ENCODE measurements at regions not wholly inside any gene's neighbourhood (a gene's known extent, or its start where the extent isn't known, plus 50 kb on each side); places are given as distances from the start of the nearest gene placed in this dataset.

DNA sequence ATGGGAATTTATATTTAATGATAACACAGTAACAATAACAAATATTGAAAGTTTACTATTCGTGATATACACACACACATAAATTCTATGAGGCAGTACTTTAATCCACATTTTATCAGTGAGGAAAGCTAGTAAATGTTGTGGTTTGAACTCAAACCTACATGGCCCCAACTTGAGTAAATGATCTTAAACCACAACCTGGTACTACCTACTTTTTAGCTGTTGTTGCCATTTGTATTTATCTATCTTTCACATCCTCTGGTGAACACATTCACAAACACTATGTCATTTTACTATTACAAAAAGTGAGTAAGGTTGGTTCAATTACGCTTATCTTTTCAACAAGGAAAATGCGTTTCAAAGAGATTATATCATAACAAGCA lies 186.1 kb downstream of the SMC2 start:
- Histone ChIP-seq H3K4me3 (no peak overlapping the region), H3K9me3 (ENCODE audit: low read depth) (no peaks in the 10 kb centered on the region), H2AFZ (replicated peaks) (no peak overlapping the region), H3K27me3 (no peaks in the 10 kb centered on the region), H3K9ac (no peak overlapping the region), H3K4me2 (no peak overlapping the region), H3F3A (ENCODE audit: low read depth) (no peaks in the 10 kb centered on the region), H3K4me1 (no peaks in the 10 kb centered on the region), H3K27ac (no peak overlapping the region), H3K36me3 (no peaks in the 10 kb centered on the region), H3K79me2 (ENCODE audit: low read depth) (no peaks in the 10 kb centered on the region), H4K20me1 (ENCODE audit: low read depth) (no peaks in the 10 kb centered on the region)
- Mint-ChIP-seq H3K27ac (no peak overlapping the region), H3K9me3 (no peaks in the 10 kb centered on the region), H3K4me3 (no peak overlapping the region), H3K27me3 (ENCODE audit: insufficient read depth, low read depth) (no peaks in the 10 kb centered on the region), H3K36me3 (no peaks in the 10 kb centered on the region), H3K4me1 (no peaks in the 10 kb centered on the region)
- TF ChIP-seq, protein P1, sequence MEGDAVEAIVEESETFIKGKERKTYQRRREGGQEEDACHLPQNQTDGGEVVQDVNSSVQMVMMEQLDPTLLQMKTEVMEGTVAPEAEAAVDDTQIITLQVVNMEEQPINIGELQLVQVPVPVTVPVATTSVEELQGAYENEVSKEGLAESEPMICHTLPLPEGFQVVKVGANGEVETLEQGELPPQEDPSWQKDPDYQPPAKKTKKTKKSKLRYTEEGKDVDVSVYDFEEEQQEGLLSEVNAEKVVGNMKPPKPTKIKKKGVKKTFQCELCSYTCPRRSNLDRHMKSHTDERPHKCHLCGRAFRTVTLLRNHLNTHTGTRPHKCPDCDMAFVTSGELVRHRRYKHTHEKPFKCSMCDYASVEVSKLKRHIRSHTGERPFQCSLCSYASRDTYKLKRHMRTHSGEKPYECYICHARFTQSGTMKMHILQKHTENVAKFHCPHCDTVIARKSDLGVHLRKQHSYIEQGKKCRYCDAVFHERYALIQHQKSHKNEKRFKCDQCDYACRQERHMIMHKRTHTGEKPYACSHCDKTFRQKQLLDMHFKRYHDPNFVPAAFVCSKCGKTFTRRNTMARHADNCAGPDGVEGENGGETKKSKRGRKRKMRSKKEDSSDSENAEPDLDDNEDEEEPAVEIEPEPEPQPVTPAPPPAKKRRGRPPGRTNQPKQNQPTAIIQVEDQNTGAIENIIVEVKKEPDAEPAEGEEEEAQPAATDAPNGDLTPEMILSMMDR (IDR thresholded peaks at IDR 0.05), result no peak
- TF ChIP-seq EZH2 (IDR thresholded peaks at IDR 0.05) (no peak), EZH2phosphoT487 (IDR thresholded peaks at IDR 0.05) (no peak)
- DNase-seq (ENCODE audit: low spot score), result no peak

DNA sequence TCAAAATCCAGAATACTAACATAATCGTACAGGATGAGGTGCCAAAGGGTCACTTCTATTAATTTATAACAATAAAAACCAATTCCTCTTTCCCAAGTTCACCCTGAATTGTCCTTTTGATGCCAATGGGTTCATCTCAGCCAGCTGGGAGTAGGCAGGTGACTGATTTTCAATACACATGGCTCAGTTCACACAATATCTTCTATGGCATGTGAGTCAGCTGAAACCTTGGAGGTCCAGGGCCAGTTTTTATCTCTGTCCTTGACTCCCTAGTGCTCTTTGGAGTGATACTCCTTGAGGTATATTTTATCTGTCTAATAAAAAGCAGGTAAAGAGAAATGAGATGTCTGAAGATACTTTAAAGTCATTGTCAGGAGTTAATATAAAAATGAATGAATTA lies 186.6 kb downstream of the SMC2 start:
- H2AFZ ChIP-seq (replicated peaks), result no peak overlapping the region
- H3K27me3 ChIP-seq, result no peaks in the 10 kb centered on the region
- Mint-ChIP-seq H3K36me3 (no peaks in the 10 kb centered on the region), H3K4me1 (no peaks in the 10 kb centered on the region), H3K4me3 (no peak overlapping the region), H3K9me3 (no peaks in the 10 kb centered on the region), H3K27me3 (ENCODE audit: insufficient read depth, low read depth) (no peaks in the 10 kb centered on the region), H3K27ac (no peak overlapping the region)
- H3K9ac ChIP-seq, result no peak overlapping the region
- H4K20me1 ChIP-seq (ENCODE audit: low read depth), result no peaks in the 10 kb centered on the region
- no peak for DNase-seq (ENCODE audit: low spot score)
- no peaks in the 10 kb centered on the region for H3K9me3 ChIP-seq (ENCODE audit: low read depth)
- H3K79me2 ChIP-seq (ENCODE audit: low read depth), result no peaks in the 10 kb centered on the region
- no peaks in the 10 kb centered on the region for H3F3A ChIP-seq (ENCODE audit: low read depth)
- H3K27ac ChIP-seq, result no peak overlapping the region
- no peaks in the 10 kb centered on the region for H3K36me3 ChIP-seq
- H3K4me2 ChIP-seq, result no peak overlapping the region
- TF ChIP-seq, protein P1 (IDR thresholded peaks at IDR 0.05), result no peak
- TF ChIP-seq EZH2 (IDR thresholded peaks at IDR 0.05) (no peak), EZH2phosphoT487 (IDR thresholded peaks at IDR 0.05) (no peak)
- H3K4me1 ChIP-seq, result no peaks in the 10 kb centered on the region
- no peak overlapping the region for H3K4me3 ChIP-seq

DNA sequence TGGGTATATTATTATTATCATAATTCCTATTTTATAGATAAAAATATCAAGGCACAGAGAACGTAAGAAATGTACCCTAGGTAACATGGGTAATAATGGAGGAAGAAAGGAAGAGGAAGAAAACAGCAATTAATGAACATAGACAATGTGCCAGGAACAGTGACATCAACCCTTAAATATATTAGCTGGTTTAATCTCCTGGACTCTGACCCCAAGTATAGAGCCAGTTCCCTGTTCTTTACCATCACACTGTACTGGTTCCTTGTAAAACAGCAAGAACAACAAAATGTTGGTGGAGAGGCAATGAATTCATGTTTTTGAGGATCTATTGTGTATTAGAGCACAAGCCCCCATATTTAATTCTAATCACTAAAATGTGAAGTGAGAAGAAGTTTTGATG lies 192.1 kb downstream of the SMC2 start:
- peaks cover 2% of the 10 kb centered on the region for H3K27me3 Mint-ChIP-seq (ENCODE audit: insufficient read depth, low read depth)
- TF ChIP-seq EZH2 (IDR thresholded peaks at IDR 0.05), result no peak
- TF ChIP-seq, protein P1 (IDR thresholded peaks at IDR 0.05), result no peak
- no peak for TF ChIP-seq EZH2phosphoT487 (IDR thresholded peaks at IDR 0.05)
- no peaks in the 10 kb centered on the region for H3K36me3 Mint-ChIP-seq

More for the DNA sequence above, 192.1 kb downstream of the SMC2 start:
- Mint-ChIP-seq H3K4me1 (no peaks in the 10 kb centered on the region), H3K27ac (no peak overlapping the region), H3K9me3 (no peaks in the 10 kb centered on the region), H3K4me3 (no peak overlapping the region)
- H4K20me1 ChIP-seq (ENCODE audit: low read depth), result no peaks in the 10 kb centered on the region
- H3K36me3 ChIP-seq, result no peaks in the 10 kb centered on the region
- H3K9ac ChIP-seq, result no peak overlapping the region
- H3K27me3 ChIP-seq, result no peaks in the 10 kb centered on the region
- H3F3A ChIP-seq (ENCODE audit: low read depth), result no peaks in the 10 kb centered on the region
- no peak overlapping the region for H2AFZ ChIP-seq (replicated peaks)
- no peak overlapping the region for H3K4me2 ChIP-seq
- H3K27ac ChIP-seq, result no peak overlapping the region
- H3K4me3 ChIP-seq, result no peak overlapping the region
- no peaks in the 10 kb centered on the region for H3K9me3 ChIP-seq (ENCODE audit: low read depth)
- H3K4me1 ChIP-seq, result no peaks in the 10 kb centered on the region
- no peak for DNase-seq (ENCODE audit: low spot score)
- no peaks in the 10 kb centered on the region for H3K79me2 ChIP-seq (ENCODE audit: low read depth)
